HG02970 (cell line): ENCODE measurements at regions not wholly inside any gene's neighbourhood (a gene's known extent, or its start where the extent isn't known, plus 50 kb on each side); places are given as distances from the start of the nearest gene placed in this dataset.
"Not testable (repeated sequence)": the region's sequence is repeated elsewhere in the genome, so short reads cannot be mapped to it uniquely, and the experiment has no call there.

Experiments
- ATAC-seq: cut with Tn5 transposase; IDR thresholded peaks from one replicate; pipeline ENCODE4 v1.9.1; 2021; ENCODE audit warnings: mild to moderate bottlenecking, moderate library complexity, moderate number of reproducible peaks; ENCODE audit not compliant: unreplicated experiment, low FRiP score

GRCh38 chr3:182414586-182414985 lies 378.7 kb upstream of the ATP11B start:
- no peak for ATAC-seq

- no peak for ATAC-seq
These were observed 372.6 kb upstream of the ATP11B start for GRCh38 chr3:182420741-182421140.

- ATAC-seq, result no peak
These were observed 369.3 kb upstream of the ATP11B start for GRCh38 chr3:182424006-182424405.

- ATAC-seq, result not testable (repeated sequence)
These were observed 367.2 kb upstream of the ATP11B start for GRCh38 chr3:182425926-182426718.

GRCh38 chr3:182431972-182432371 lies 361.3 kb upstream of the ATP11B start:
- ATAC-seq, result not testable (repeated sequence)

GRCh38 chr3:182435860-182436259 lies 357.4 kb upstream of the ATP11B start:
- no peak for ATAC-seq

- ATAC-seq, result no peak
These were observed 356.8 kb upstream of the ATP11B start for GRCh38 chr3:182436547-182436946.

- ATAC-seq, result no peak
These were observed 354.9 kb upstream of the ATP11B start for GRCh38 chr3:182438398-182438797.

- no peak for ATAC-seq
These were observed 353.2 kb upstream of the ATP11B start for GRCh38 chr3:182440101-182440500.

- no peak for ATAC-seq
These were observed 347.7 kb upstream of the ATP11B start for GRCh38 chr3:182445576-182445975.

- ATAC-seq, result no peak
These were observed 342.1 kb upstream of the ATP11B start for GRCh38 chr3:182450942-182451787.

GRCh38 chr3:182451871-182452270 lies 341.4 kb upstream of the ATP11B start:
- ATAC-seq, result no peak

- no peak for ATAC-seq
These were observed 338.3 kb upstream of the ATP11B start for GRCh38 chr3:182455011-182455410.

GRCh38 chr3:182460303-182460702 lies 333.0 kb upstream of the ATP11B start:
- no peak for ATAC-seq

- ATAC-seq, result no peak
These were observed 331.2 kb upstream of the ATP11B start for GRCh38 chr3:182462152-182462551.

- ATAC-seq, result no peak
These were observed 328.7 kb upstream of the ATP11B start for GRCh38 chr3:182464513-182465145.

GRCh38 chr3:182465301-182466185 lies 327.8 kb upstream of the ATP11B start:
- no peak for ATAC-seq

- ATAC-seq, result no peak
These were observed 324.2 kb upstream of the ATP11B start for GRCh38 chr3:182469086-182469485.

- no peak for ATAC-seq
These were observed 323.1 kb upstream of the ATP11B start for GRCh38 chr3:182470187-182470586.

GRCh38 chr3:182473191-182473710 lies 320.1 kb upstream of the ATP11B start:
- ATAC-seq, result no peak
